Activated CD4-positive, alpha-beta T cell treated with anti-CD3 and anti-CD28 coated beads for 48 hours (primary cell): ENCODE measurements at regions not wholly inside any gene's neighbourhood (a gene's known extent, or its start where the extent isn't known, plus 50 kb on each side); places are given as distances from the start of the nearest gene placed in this dataset.

Experiments used
- DNase-seq: peaks from one replicate; pipeline ENCODE4 v3.0.0-alpha.2; 2020

GRCh38 chr5:74336297-74336696, 304.2 kb downstream of the ENC1 start:
- no peak for DNase-seq

- DNase-seq = no peak
These were observed 305.7 kb downstream of the ENC1 start for GRCh38 chr5:74334762-74335384.

GRCh38 chr5:74334062-74334761, 306.3 kb downstream of the ENC1 start:
- DNase-seq = no peak

- no peak for DNase-seq
These were observed 307.1 kb downstream of the ENC1 start for GRCh38 chr5:74333430-74333829.

- DNase-seq = no peak
These were observed 307.8 kb downstream of the ENC1 start for GRCh38 chr5:74332682-74333081.

- DNase-seq = no peak
These were observed 308.5 kb downstream of the ENC1 start for GRCh38 chr5:74332006-74332405.

GRCh38 chr5:74328221-74328630, 312.3 kb downstream of the ENC1 start:
- DNase-seq = no peak

GRCh38 chr5:74327339-74327685, 313.2 kb downstream of the ENC1 start:
- no peak for DNase-seq

- DNase-seq = peak; percentile 80
These were observed 313.8 kb downstream of the ENC1 start for GRCh38 chr5:74326571-74327338.

GRCh38 chr5:74325866-74326265, 314.7 kb downstream of the ENC1 start:
- DNase-seq = no peak

GRCh38 chr5:74324556-74324955, 316.0 kb downstream of the ENC1 start:
- no peak for DNase-seq

- no peak for DNase-seq
These were observed 317.6 kb downstream of the ENC1 start for GRCh38 chr5:74322944-74323343.

GRCh38 chr5:74322191-74322590, 318.3 kb downstream of the ENC1 start:
- DNase-seq = no peak

GRCh38 chr5:74321326-74321725, 319.2 kb downstream of the ENC1 start:
- no peak for DNase-seq

GRCh38 chr5:74320526-74320925, 320.0 kb downstream of the ENC1 start:
- DNase-seq = peak; percentile 16

- peak; percentile 58 for DNase-seq
These were observed 321.5 kb downstream of the ENC1 start for GRCh38 chr5:74319076-74319475.

- DNase-seq = peak; percentile 39
These were observed 324.4 kb downstream of the ENC1 start for GRCh38 chr5:74316064-74316603.

- DNase-seq = no peak
These were observed 325.6 kb downstream of the ENC1 start for GRCh38 chr5:74314906-74315305.

GRCh38 chr5:74313896-74314295, 326.6 kb downstream of the ENC1 start:
- no peak for DNase-seq

- DNase-seq = no peak
These were observed 327.8 kb downstream of the ENC1 start for GRCh38 chr5:74312746-74313145.

- DNase-seq = no peak
These were observed 328.6 kb downstream of the ENC1 start for GRCh38 chr5:74311961-74312360.

GRCh38 chr5:74310997-74311930, 329.3 kb downstream of the ENC1 start:
- DNase-seq = no peak

- no peak for DNase-seq
These were observed 330.1 kb downstream of the ENC1 start for GRCh38 chr5:74310386-74310785.
